Fibroblast of lung (primary cell): ENCODE measurements at regions not wholly inside any gene's neighbourhood (a gene's known extent, or its start where the extent isn't known, plus 50 kb on each side); places are given as distances from the start of the nearest gene placed in this dataset.

Experiments
- DNase-seq, 2 donors: peaks; one replicate each; pipeline versions ENCODE4 v3.0.0 to v3.0.0-alpha.2; 2010; ENCODE audit warnings: low read depth in 2 of 2
- H2AFZ ChIP-seq: 2 replicates; pipeline ENCODE4 v1.5.1; 2012; ENCODE audit warnings: low read length, control low read depth, inconsistent platforms
- H3K27ac ChIP-seq: 2 replicates; pipeline ENCODE4 v1.5.1; 2011; ENCODE audit warnings: low read length, control low read depth; ENCODE audit not compliant: insufficient read depth
- H3K27me3 ChIP-seq: 2 replicates; pipeline ENCODE4 v1.5.1; 2011; ENCODE audit warnings: mild to moderate bottlenecking, low read length; ENCODE audit not compliant: control insufficient read depth, insufficient read depth
- H3K36me3 ChIP-seq: 2 replicates; pipeline ENCODE4 v1.5.1; 2011; ENCODE audit warnings: low read length; ENCODE audit not compliant: control insufficient read depth, insufficient read depth
- H3K4me1 ChIP-seq: 2 replicates; pipeline ENCODE4 v1.5.1; 2011; ENCODE audit warnings: low read length; ENCODE audit not compliant: control insufficient read depth, insufficient read depth; ENCODE audit errors: extremely low read depth
- H3K4me2 ChIP-seq: 2 replicates; pipeline ENCODE4 v1.5.1; 2011; ENCODE audit warnings: low read length, control low read depth; ENCODE audit not compliant: insufficient read depth; ENCODE audit errors: extremely low read depth
- H3K4me3 ChIP-seq, 4 experiments: fragments of 200-600 bp in 1 of 4; sonication (generic) in 1 of 4; replicated peaks in 1 of 4; 2 replicates each; pipeline ENCODE4 v1.5.1; 2011 to 2016; ENCODE audit warnings: low read length in 4 of 4, low read depth in 3 of 4, mild to moderate bottlenecking in 3 of 4, control low read depth in 2 of 4, inconsistent platforms in 1 of 4, mixed read lengths in 1 of 4; ENCODE audit not compliant: insufficient read depth in 1 of 4; ENCODE audit errors: control extremely low read depth in 1 of 4
- H3K79me2 ChIP-seq: 2 replicates; pipeline ENCODE4 v1.5.1; 2012; ENCODE audit warnings: mild to moderate bottlenecking, low read length, inconsistent platforms; ENCODE audit not compliant: control insufficient read depth, insufficient read depth
- H3K9ac ChIP-seq: 2 replicates; pipeline ENCODE4 v1.5.1; 2011; ENCODE audit warnings: mild to moderate bottlenecking, low read length, control low read depth; ENCODE audit not compliant: insufficient read depth
- H3K9me3 ChIP-seq: 2 replicates; pipeline ENCODE4 v1.5.1; 2012; ENCODE audit warnings: low read depth, low read length; ENCODE audit not compliant: control insufficient read depth, insufficient read depth
- H4K20me1 ChIP-seq: 2 replicates; pipeline ENCODE4 v1.5.1; 2011; ENCODE audit warnings: low read length; ENCODE audit not compliant: control insufficient read depth, insufficient read depth; ENCODE audit errors: extremely low read depth
- CTCF ChIP-seq, 2 donors: IDR thresholded peaks in 1 of 2; conservative IDR thresholded peaks in 1 of 2; 1 replicate in 1 of 2; 2 replicates in 1 of 2; pipeline ENCODE4 v1.5.1; 2011 to 2012; ENCODE audit warnings: low read length in 2 of 2, control low read depth in 1 of 2, inconsistent platforms in 1 of 2, low read depth in 1 of 2, mild to moderate bottlenecking in 1 of 2
- EZH2 ChIP-seq: IDR thresholded peaks from 2 replicates; pipeline ENCODE4 v1.5.1; 2012; ENCODE audit warnings: low read length, control low read depth, mild to moderate bottlenecking; ENCODE audit errors: missing control alignments

- no peak overlapping the region for H3K4me2 ChIP-seq
- no peak overlapping the region for H2AFZ ChIP-seq
- no peak for DNase-seq
- no peaks in the 10 kb centered on the region for H3K9me3 ChIP-seq
- H3K79me2 ChIP-seq: no peaks in the 10 kb centered on the region
- no peaks in the 10 kb centered on the region for H4K20me1 ChIP-seq
- no peak overlapping the region for H3K27ac ChIP-seq
- H3K36me3 ChIP-seq: no peaks in the 10 kb centered on the region
- TF ChIP-seq CTCF (conservative IDR thresholded peaks at IDR 0.05 in 1 of 2, IDR thresholded peaks at IDR 0.05 in 1 of 2; ENCODE audit: low read depth in 1 of 2, low read length in 2 of 2) (no peak), EZH2 (no peak)
- H3K4me3 ChIP-seq: no peak overlapping the region
- H3K4me1 ChIP-seq: no peaks in the 10 kb centered on the region
- H3K9ac ChIP-seq: no peak overlapping the region
- no peaks in the 10 kb centered on the region for H3K27me3 ChIP-seq
Measured at GRCh38 chr10:1960982-1961381, 223.7 kb upstream of the ADARB2 start.

GRCh38 chr10:1957057-1957456, 219.7 kb upstream of the ADARB2 start:
- Histone ChIP-seq H2AFZ (no peak overlapping the region), H4K20me1 (no peaks in the 10 kb centered on the region)
- TF ChIP-seq EZH2: no peak
- no peak for TF ChIP-seq CTCF (conservative IDR thresholded peaks at IDR 0.05 in 1 of 2, IDR thresholded peaks at IDR 0.05 in 1 of 2; ENCODE audit: low read depth in 1 of 2, low read length in 2 of 2)

GRCh38 chr10:1954300-1954699, 217.0 kb upstream of the ADARB2 start:
- Histone ChIP-seq H3K4me3 (no peak overlapping the region), H3K4me2 (no peak overlapping the region), H3K9ac (no peak overlapping the region), H3K27me3 (no peaks in the 10 kb centered on the region), H3K4me1 (no peaks in the 10 kb centered on the region), H2AFZ (no peak overlapping the region), H4K20me1 (no peaks in the 10 kb centered on the region), H3K9me3 (no peaks in the 10 kb centered on the region), H3K27ac (no peak overlapping the region), H3K79me2 (no peaks in the 10 kb centered on the region), H3K36me3 (no peaks in the 10 kb centered on the region)
- no peak for DNase-seq
- TF ChIP-seq EZH2 (no peak), CTCF (conservative IDR thresholded peaks at IDR 0.05 in 1 of 2, IDR thresholded peaks at IDR 0.05 in 1 of 2; ENCODE audit: low read depth in 1 of 2, low read length in 2 of 2) (no peak)

More at GRCh38 chr10:1957057-1957456, 219.7 kb upstream of the ADARB2 start:
- H3K4me3 ChIP-seq: no peak overlapping the region
- DNase-seq: no peak
- no peaks in the 10 kb centered on the region for H3K4me1 ChIP-seq
- H3K36me3 ChIP-seq: no peaks in the 10 kb centered on the region
- no peaks in the 10 kb centered on the region for H3K27me3 ChIP-seq
- no peaks in the 10 kb centered on the region for H3K79me2 ChIP-seq
- H3K9me3 ChIP-seq: no peaks in the 10 kb centered on the region
- H3K4me2 ChIP-seq: no peak overlapping the region
- H3K27ac ChIP-seq: no peak overlapping the region
- no peak overlapping the region for H3K9ac ChIP-seq
